GM18511 (cell line): ENCODE measurements at regions not wholly inside any gene's neighbourhood (a gene's known extent, or its start where the extent isn't known, plus 50 kb on each side); places are given as distances from the start of the nearest gene placed in this dataset.
A peak's percentile ranks its signal among the peaks of the same experiment; 100 is the strongest.

Experiments
- ATAC-seq: cut with Tn5 transposase; IDR thresholded peaks from one replicate; pipeline ENCODE4 v1.9.1; 2021; ENCODE audit warnings: mild to moderate bottlenecking, moderate library complexity; ENCODE audit not compliant: unreplicated experiment

- peak; percentile 59 for ATAC-seq
These were observed 119.4 kb downstream of the MRPS6 start for GRCh38 chr21:34192646-34193285.

GRCh38 chr21:34195335-34195734, 122.0 kb downstream of the MRPS6 start:
- no peak for ATAC-seq

DNA sequence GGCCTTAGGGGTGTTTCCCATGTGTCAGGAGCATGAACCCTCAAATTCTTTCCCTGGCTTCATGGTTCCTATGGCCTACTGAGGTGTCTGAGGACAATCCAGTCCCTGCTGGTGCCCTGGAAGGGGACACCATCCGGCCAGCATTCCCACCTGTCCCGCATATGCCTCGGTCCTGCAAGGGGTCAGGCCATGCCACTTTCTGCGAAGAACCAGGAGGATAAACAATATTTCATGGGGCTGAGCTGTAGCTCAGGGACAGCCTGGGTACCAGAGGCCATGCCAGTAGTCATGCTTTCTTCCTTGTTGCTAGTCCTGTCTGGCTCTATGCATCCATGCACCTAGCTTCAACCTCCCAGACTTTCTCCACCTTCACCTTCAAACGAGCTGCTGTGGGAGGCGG, 123.6 kb downstream of the MRPS6 start:
- ATAC-seq = no peak

GRCh38 chr21:34197561-34197960, 124.2 kb downstream of the MRPS6 start:
- no peak for ATAC-seq

GRCh38 chr21:34198231-34199120, 125.1 kb downstream of the MRPS6 start:
- ATAC-seq = no peak

DNA sequence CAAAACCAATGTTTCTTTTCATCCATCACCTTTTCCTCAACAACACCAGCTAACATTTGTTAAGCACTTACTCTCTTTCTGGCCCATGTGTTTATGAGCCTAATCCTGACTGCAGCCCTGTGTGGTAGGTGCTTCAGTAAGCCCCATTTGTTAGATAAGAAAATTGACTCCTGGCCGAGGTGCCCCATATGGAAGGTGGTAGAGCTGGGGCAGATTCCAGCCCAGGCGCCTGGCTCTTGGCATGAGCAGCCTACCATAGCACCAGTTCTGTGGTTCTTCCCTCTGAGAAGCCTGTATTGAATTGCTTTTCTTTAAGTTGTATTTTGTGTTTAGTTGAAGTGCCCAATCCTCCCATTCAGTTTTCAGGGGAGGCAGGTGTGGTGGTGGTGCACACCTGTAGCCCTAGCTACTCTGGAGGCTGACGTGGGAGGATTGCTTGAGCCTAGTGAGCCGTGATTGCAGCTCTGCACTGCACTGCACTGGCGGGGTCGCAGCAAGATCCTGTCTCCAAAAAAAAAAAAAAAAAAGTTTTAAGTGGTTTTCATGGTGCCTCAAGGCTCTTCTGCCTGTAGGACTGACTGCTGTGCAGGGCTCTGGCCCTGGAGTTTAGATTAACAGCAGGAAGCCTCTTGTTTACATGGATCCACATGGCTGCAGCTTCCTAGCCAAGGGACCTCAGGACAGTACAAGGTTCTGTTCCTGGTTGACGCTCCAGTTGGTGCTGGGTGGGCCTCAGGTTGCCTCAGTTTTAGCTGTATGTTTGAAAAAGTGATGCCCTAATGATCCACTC, 125.9 kb downstream of the MRPS6 start:
- no peak for ATAC-seq

DNA sequence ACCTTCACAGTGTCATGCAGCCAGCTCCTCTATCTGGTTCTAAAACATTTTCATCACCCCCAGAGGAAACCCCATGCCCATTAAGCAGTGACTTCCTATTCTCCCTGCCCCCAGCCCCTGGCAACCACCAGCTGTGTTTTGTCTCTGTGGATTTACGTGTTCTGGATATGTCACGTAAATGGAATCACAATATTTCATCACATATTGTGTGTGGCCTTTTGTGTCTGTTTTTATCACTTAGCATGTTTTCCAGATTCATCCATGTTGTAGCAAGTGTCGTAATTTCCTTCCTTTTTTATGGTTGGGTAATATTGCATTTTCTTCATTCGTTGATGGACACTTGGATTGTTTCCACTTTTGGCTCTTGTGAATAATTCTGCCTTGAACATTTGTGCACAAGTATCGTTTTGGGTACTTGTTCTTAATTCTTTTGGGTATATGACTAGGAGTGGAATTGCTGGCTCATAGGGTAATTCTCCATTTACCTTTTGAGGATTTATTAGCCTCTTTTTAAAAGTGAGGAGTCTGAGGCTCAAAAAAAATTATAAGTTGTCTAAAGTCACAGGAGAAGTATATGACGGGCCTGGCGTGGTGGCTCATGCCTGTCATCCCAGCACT, 127.0 kb downstream of the MRPS6 start:
- ATAC-seq = no peak

DNA sequence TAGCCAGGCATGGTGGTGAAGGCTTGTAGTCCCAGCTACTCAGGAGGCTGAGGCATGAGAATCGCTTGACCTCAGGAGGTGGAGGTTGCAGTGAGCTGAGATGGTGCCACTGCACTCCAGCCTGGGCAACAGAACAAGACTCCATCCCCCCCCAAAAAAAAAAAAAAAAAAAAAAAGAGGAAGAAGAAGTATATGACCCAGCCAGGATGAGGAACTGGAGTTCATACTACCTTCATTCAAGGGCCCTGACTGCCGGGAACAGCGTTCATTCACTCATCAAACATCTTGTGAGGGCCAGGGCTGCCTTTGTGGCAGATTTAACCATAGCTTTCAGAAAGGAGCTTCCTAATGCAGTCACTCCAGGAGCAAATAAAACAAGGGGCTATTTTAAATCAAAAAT, 127.6 kb downstream of the MRPS6 start:
- ATAC-seq = no peak

DNA sequence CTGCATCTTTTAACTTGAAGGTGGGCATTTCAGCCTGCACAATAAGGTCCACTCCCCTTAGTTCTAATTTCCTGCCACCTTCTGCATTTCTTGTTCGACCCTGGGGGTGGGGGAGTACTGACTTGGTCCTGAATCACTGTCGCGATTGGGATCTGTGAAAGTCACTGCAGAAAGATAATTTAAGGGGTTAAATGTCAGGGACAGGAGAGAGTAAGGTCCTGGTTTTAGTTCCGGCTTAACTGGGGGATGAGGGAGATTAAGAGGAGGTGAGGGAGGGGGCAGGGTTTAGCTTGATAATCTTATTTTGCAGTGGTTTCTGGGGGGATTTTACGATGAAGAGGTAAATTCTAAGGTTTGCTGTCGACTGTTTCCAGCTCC, 128.1 kb downstream of the MRPS6 start:
- ATAC-seq = no peak

- no peak for ATAC-seq
These were observed 129.4 kb downstream of the MRPS6 start for GRCh38 chr21:34202553-34203372.

DNA sequence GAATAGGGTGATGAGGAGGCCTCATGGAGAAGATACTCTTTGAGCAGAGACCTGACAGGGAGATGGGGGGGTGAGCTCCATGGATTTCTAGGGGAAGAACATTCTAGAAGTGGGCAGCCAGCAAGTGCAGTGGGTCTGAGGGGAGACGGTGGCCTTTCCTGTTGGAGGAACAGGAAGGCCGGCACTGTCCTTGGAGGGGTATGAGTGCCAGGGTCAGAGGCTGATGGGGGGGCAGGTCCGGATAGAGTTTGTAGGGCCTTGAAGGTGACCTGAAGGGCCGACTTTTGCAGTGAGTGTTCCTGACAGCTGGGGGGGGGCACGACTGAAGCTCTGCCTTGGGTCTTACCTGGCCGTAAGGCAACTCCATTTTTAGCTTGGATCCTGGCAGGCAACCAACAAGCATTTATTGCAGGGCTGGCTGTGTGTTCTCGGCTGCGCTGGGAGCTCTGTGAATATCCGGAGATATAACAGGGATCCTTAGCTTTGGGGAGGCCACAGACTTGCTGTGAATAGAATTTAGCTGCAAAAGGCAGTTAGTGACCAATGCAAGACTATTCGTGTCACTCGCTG, 130.6 kb downstream of the MRPS6 start:
- ATAC-seq = no peak

DNA sequence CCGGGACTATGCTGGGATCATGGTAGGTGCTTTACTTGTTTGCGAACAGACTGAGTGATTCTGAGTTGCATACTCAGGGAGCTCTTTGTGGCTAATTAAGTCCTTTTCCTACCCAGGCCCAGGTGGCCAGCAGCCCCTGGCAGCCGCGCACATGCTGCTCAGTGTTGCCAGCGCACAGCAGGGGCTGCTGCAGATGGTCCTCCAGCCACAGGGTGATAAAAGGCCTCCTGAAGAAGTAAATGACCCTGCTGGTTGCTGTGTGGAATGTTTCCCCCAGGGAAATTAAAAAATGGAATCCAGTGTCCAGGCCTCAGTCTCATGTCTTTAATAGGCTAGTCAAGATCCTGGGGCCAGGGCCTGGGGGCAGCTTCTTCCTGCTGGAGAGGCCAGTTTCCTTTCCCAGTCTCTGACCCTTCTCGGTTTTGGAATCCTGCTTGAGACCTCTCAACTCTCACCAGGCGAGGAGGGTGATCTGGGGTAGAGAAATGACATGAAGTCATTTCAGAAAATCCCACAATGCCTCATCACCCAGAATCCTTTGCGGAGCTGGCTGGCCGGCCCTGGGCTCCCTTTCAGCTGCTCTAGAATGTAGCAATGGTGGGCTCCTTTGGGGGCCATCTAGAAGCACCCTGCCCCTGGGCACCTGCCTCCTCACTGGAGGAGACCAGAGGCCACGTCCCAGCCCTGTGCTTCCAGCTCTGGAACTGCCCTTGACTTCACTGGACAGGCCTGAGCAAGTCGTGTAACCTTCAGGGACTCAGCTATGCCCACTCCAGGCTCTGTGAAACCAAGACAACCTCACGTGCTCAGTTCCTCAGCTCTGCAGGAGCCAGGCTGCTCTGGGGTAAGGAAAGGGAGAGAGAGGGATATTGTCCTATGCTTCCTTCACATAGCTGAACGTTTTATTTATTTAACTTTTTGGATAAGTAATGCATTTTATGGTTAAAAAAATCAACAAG, 131.4 kb downstream of the MRPS6 start:
- ATAC-seq = no peak

- ATAC-seq = no peak
These were observed 132.6 kb downstream of the MRPS6 start for GRCh38 chr21:34205811-34206571.

DNA sequence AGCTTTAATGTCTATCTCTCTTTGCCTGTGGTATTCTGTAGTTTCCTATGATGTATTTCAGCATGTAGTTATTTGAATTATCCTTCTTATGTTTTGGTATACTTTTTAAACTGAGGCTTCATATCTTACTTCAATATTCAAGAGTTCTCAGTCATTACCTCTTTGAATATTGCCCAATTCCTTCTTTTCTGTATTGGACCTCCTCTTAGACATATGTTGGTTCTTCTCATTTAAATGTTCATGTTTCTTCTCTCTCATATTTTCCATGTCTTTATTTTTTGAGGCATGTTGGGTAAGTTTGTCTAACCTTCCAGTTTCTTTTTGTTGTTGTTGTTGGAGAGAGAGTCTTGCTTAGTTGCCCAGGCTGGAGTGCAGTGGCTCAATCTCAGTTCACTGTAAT, 140.6 kb downstream of the MRPS6 start:
- ATAC-seq = no peak

DNA sequence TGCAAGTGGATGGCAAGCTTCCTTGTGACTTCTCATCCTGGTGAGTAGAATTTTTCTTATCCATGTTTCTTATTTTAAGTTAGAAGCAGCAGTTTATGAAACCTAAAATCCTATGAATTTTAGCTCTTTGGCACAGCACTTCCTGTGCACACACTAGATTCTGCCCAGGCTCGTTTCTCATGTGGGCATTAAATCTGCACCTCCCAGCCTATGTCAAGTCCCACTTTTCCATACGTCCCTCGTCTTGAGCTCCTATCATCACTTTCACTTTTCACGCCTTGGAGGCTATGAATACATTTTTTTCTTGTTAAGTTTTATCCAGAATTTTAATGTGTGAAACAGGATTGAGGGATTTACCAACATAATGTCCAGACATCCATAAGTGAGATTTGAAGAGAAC, 142.1 kb downstream of the MRPS6 start:
- no peak for ATAC-seq

- ATAC-seq = no peak
These were observed 142.7 kb downstream of the MRPS6 start for GRCh38 chr21:34215911-34216717.

GRCh38 chr21:34216718-34217032, 143.3 kb downstream of the MRPS6 start:
- ATAC-seq = no peak

DNA sequence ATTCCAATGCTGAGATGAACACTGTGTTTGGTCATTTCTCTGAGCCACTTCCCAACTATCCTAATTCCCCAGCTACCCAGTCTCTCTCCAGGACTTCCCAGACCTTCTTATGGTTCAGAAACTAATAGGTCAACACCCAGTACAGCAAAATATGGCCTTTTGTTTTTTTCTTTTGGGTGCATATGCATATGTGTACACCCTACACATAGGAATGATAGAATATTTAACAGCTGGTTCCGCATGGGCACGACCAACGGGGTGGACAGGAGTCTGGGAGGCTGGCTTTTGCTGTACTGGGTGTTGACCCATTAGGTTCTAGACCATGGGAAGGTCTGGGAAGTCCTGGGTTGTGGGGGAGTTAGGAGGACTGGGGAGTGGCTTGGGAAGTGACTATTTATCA, 143.9 kb downstream of the MRPS6 start:
- no peak for ATAC-seq
